ENCODE measurements at regions not wholly inside any gene's neighbourhood (a gene's known extent, or its start where the extent isn't known, plus 50 kb on each side); places are given as distances from the start of the nearest gene placed in this dataset.
"Not testable (repeated sequence)": the region's sequence is repeated elsewhere in the genome, so short reads cannot be mapped to it uniquely, and the experiment has no call there.

DNA sequence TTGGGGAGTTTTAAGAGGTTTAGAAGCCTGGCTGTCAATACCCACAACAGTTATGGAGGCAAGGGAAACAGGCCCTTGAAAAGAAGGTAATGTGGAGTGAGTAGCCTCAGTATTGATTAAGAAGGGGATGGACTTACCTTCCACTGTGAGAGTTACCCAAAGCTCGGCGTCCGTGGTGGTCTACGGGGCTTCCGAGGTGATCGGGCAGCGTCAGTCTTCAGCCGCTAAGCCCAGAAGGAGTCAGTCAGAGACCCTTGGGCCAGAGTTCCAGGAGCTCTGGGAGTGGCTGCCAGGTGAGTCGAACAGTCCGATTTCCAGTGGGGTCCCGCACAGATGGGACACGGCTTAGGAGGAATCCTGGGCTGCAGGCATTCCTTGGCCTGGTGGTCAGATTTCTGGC is 379.0 kb downstream of the BCKDHB start:
- not testable (repeated sequence) for DNase-seq

DNA sequence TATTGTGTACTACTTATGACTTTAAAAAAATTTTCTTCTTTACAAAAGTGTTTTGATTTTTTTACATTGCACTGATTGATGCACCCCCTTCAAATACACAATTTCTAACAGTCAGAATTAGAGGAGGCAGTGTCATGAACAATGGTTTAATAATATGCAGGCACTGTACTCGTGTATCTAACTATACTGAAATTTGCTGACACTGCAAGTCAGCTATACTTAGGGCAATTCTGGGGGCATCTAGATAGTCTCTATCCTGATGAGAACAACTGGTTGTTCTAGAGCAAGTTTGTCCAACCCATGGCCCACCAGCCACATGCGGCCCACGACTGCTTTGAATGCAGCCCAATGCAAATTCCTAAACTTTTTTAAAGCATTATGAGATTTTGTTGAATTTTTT is 375.6 kb downstream of the BCKDHB start:
- DNase-seq: no peak

DNA sequence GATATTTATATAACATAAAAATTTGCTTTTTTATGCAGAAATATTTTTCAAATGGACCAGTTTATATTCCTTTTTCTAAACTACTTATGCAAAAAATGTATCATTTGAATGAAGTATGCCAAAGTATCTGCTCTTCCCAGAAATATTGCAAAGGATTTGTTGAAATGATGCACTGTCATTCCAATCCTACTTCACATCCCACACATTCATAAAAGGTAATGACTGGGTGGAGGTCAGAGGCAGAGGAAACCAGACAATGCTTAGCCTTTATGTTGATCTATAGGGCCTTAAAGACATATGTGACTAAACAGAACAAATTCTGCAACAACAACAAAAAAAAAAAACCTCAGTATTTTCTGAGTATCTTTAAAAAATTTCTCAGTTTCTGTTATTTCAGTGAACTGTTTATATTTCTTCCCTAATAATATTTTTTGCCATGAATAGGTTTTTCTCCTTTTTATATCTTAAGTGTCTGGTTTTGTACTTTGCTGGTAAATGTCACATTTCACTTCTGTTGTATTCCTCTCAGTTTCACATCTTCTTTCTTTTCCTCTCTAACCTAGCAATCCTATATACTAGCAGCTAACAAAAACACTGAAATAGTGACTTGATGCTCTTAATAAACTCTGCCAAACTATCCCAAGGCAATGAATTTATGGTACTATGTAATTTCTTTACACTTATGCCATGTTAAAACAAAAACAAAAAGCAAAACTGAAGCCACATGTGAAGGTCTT is 374.1 kb downstream of the BCKDHB start:
- no peak for DNase-seq

DNA sequence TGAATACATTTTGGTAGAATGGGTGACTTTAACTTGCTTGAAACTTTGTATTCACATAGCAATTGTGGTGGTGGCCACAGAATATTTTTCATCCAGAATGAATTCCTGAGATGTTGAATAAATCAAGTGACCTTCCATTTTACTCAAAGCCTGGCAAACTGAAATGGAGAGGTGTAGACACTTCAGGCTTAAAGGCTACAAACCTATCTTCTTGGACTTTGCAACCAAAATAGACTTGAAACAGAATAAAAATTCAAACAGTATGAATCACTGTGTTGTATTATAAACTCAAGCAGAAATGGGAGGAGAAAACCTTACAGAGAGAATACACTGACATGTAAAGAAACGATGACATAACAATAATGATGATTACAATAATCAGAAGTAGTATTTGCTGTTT is 371.6 kb downstream of the BCKDHB start:
- no peak for DNase-seq

DNA sequence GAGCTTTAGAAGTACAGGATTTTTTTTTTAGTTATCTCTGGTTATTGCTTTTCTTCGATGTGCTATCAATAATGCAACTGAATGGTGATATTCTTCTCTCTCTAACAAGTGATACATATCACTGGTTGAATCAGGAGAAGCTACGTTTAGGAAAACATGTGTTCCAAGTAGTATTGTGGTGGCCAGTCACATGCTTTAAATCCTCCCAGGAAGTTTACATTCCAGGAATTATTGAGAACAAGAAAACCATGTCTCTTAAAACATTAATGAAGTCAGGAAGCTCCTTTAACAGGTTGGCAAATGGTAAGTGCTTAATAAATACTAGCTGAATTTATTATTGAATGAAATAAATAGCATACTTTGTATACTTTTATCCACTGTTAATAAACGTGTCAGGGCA is 371.1 kb downstream of the BCKDHB start:
- DNase-seq: no peak

DNA sequence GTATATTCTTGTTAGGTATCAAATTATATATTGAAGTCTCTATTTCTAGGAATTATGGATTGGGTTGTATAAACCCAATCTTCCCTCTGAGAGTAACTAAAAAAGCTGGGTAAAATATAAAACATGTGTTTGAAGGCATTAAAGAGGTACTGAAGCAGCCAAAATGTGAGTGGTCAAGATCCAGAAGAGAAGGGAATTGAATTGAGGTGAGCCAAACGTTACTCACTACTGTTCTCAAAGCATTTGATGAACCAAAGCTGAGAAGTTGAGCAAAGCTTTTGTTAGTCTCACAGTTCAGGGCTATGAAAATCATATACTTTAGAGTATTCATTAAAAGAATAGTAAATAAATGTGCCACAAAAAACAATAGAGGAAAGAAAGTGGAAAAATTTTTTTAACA is 365.8 kb downstream of the BCKDHB start:
- no peak for DNase-seq

DNA sequence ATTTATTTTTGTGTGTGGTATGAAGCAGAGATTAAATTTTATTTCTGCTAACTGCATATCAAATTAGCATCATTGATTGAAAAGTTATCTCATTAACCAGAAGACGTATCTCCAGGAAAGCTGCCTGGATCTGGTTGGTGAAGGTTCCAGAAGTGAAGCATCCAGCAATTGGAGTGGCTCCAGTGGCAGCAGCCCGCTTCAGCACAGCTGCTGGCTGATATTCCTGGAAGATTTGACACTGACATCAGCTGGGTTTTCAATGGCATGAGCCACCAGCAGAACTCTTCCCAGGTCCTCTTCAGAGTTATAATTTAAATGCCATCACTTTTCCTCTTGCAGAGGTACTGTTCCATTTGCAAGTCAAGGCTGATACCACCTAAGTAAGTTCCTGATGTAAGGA is 363.5 kb downstream of the BCKDHB start:
- no peak for DNase-seq

DNA sequence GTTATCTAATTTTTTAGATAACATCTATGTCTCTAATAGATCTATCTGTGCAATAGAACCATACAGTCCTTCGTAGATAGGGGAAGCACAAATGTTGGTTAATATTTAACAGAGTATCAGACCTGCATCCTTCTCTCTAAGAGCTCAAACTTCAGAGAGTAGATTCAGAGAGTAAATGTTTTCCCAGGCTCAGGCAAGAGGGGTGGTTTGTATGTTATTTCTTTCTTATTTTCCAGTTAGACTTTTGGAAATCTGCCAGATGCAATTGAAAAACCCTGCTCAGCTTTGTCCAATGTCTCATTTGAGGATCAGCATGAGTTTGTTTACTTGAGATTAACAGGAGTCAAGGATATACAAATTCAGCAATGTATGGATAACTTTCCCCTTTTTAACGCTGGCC is 361.9 kb downstream of the BCKDHB start:
- DNase-seq: no peak

DNA sequence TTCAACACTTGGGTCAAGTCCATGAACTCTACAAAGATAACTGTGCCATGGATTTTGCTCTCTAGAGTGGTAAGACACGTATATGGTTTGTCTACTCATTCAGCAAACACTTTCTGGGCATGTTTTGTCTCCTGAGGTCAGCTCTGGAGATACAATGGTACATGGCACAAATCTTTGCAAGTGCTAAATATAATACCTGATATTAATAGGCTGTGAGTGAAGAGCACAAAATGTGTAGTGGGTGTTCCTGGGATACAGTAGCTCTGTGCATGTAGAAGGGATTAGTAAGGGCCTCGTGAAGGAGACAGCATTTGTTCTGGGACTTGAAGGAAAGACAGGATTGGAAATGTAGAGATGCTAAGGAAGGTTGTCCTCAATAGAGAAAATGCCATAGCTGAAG is 360.9 kb downstream of the BCKDHB start:
- no peak for DNase-seq

DNA sequence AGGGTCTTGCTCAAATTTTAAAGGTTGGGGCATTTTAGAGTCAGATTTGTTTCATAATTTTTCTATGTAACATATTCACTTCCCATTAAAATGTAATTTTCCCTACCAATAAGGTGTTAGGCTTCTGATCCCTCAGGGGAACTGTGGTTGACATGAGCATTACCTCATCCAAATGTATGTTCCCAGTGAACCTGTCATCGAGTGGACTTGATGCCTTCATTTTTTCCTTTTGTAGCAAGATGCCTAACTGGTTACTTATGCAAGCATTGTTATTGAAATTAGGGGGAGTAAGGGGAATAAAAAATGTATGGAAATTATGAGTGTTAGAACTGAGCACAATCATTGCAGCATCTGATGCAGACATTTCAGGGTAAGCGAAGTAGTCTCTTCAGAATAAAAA is 360.5 kb downstream of the BCKDHB start:
- DNase-seq: no peak

DNA sequence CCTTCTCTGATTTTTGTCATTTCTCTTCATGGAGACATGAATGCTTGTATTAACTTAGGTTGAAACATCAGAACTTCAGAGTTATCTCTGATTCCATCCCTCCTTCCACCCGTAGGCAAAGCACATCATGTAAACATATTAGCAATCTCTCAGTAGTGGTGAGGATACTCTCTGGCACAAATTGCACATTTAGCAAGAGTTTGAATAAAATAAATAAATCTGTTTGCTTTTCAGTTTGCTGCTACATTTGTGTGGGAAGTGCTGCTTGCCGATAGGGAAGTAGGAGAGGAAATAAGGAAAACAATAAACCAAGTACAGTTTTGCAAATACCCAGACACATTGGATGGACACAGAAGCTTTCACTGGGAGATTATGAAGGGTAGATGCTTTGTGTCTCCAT is 359.0 kb downstream of the BCKDHB start:
- DNase-seq: no peak

DNA sequence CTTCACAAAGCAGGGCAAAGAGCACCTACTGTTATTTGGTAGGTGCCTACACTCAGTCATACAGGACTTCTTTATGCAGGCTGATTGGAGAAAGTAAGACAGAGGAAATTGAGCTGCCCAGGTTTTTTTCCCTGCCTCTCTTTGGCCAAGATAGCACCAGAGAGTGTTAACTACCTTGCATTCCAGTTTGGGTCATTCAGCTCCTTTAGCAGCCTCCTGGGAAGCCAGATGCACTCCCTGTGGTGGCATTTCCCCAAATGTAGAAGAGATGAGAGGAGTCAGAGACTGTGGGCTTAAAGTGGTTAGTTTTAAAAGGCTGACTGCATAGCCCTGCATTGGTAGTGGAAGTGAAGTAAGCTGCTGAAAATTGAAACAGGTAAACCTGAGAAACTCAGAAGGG is 358.4 kb downstream of the BCKDHB start:
- DNase-seq: no peak

DNA sequence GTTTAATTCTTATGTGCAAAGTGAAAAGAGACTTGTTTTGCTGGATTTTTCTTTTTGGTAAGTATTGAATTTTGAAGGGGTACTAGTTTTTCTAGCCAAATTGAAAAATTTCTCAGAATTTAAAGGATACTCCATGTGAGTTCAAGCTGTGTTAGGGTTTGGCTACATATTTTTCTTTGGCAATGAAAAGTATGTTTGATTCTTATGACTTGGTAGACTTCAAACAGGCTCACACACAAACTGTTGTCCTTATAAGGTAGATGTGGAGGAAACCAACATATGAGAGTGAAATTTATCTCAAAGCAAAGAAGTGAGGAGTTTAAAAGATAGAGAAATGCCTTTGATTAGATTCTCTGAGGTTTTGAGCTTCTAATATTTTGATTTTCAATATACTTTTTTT is 356.7 kb downstream of the BCKDHB start:
- DNase-seq: no peak

DNA sequence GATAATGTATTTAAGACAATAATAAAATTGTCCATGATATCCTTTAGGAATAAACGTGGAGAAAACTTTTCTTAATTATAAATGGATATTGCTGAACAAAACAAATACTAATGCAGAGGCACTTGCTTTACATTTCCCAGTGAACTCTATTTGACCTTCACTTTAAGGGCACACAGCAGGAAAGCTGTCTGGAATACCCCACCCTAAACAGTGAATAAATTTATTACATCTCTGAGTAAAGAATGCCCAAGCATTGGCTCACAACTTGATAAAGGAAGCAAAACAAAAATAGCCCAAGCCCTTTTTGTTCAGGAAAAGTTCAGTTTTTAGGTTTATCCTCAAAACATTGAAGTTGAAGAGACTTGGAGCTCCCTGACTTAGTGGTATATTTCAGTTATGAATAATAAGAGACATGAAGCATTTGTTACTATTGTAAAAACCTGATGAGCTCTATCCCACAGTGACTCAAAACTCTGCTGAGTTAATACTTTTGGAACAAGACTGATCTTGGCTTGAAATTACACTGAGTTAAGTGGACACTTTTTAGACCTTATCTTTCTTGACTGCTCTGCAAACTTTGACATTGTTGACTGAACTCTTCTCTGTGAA is 353.9 kb downstream of the BCKDHB start:
- no peak for DNase-seq

DNA sequence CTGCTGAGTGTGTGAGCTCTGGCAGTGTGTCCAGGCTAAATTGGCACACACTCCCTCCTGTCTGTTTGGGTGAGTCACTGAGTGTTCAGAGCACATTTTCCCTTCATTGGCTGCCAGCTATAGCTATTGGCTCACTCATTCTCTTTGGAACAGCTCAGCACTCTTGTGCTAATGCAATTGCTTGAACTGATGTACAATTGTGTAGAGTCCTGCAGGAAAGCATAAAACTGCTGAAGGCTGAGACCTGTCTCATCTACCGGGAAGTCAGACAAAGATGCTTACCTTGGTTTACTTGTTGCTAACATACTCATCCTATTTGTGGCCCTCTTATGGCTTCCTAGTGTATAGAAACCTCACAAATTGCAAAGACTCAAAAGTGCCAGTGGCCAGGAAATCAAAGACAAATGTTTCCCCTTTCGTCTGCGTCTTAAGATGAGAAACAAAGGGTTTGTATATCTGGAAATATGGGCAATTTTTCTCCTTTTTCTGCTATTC is 351.0 kb downstream of the BCKDHB start:
- no peak for DNase-seq

DNA sequence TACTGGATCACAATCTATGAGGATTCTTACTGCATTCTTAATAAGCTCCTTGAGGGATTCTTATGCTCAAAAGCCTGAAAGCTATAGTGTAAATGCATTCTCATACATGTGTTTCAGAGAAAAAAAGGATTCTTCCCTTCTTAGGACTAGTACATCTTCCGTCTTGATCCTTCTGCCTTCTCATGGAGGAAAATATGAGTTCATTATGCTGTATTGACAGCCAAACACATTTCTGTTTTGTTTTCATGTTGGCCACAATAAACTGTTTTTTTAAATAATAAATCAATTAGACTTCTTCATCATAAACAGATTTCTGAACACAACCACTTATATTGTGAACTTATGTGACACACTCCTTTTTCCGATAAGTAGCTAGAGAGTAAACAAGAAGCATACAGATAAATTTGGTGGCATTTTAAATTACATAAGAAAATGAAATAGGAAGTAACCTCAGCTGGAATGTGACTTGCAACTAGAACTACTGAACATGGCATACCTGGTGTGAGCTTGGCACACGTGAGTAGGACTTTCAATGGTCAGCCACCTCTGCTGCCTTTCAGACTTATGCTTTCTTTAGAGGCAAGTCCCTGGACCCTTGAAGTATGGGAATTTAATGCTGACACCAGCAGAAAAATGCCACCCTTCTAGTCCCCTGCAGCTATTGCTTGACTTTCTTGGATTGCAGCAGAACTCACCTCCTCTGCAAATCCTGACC is 350.4 kb downstream of the BCKDHB start:
- DNase-seq: no peak

DNA sequence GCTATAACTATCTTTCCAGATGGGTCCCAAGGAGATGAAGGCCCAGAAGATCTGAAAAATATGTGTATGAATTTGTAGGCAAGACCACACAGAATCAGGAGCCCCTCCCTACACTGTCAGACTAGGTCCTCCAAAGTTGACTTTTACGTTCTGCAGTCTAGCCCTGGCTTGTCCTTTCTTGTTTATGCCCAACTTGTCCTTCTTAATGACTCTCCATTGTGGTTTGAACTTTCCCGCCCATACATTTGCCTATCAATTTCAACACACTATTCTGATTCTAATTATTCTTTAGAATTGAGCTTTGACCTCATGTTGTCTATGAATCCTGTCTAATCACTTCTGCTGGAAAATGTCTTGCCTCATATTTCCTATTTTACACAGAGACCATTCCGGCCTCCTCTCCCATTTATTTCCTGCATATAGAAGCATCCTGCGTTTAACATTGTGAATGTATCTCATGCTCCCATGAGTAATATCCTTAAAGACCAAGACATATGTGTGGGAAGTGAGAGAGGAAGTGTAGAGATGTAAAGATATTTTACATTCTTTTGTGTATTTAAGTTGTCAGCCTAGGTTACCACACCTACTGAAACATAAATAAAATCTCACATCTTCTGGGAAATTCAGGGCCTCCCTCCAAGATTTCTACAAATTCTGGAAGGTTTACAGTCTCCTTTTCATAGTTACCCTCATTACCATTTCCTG is 348.3 kb downstream of the BCKDHB start:
- DNase-seq: no peak

DNA sequence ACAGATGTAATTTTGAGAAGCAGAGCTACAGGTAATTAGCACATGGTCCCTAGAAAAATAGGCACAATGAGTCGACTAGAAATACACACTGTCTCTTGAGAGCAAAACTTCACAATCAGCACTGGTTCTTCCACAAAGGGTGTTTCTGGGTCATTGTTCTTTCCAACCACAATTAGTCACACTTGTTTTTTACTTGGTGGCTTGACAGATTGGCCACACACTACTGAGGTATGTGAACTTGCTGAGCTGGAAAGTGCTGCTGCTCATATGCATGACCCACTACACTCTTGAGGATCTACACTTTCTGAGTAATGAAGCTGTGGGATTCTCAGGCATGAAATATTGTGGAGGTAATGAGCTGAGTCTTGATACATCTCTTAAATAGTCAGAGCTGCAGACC is 347.7 kb downstream of the BCKDHB start:
- DNase-seq: no peak

DNA sequence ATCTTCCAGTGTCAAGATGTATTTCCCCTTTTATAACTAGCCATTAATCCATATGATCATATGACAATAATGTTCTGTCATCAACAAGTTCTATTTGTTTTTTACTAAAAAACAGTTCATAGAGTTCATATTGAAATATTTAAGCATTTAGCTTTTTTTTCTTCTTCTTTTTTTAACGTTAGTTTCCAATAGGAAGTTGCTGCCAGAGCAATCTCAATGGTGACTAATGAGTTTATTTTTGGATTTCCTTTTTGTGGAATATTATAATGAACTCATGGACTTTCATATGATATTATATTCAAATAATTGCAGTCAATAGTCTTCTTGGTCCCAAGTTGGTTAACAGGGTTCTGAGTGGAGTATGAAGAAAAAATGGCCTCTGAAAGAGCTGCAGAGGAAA is 343.3 kb downstream of the BCKDHB start:
- no peak for DNase-seq

DNA sequence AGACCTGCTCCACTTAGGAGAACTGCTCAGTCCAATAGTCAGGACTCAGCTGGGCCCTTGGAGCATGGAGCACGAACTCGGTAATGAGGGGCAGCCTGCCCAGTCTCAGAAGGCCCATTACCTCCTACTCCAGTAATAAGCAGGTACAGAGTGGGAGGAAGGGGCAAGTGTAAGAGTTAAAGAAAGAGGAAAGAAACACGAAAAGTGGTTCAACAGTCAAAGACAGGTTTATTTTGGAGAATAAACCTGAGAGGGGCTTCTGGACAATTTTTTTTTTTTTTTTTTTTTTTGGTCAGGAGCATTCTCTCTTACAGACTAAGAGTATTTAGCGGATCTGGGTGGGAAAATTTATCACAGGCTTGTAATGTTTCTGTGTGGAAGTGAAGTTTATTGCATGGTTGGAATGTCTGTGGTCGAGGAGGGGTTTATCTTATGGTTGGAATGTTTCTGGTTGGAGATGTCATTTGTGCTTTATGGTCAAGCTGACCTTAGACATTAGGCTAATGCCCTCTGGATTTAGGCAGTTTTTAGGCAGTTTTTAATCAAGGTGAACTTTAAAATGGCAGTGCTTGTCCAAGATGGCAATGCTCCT is 340.1 kb downstream of the BCKDHB start:
- no peak for DNase-seq

DNA sequence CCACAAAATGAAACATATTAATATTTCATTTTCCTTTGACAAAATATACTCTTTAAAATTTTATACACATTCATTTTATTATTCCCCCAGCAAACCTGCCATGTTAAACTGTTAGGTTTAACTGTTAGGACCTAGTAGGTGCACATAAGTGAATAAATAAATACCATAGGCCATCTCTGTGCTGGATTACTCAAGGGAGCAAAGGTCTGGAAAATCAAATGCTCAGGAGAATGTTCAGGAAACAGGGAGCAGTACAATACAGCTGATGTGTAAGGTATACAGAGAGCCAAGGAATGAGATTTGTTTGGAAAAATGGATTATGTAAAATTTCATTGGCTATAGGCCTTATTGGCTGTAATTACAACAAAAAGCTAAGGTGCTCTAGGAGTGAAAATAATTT is 339.3 kb downstream of the BCKDHB start:
- no peak for DNase-seq

DNA sequence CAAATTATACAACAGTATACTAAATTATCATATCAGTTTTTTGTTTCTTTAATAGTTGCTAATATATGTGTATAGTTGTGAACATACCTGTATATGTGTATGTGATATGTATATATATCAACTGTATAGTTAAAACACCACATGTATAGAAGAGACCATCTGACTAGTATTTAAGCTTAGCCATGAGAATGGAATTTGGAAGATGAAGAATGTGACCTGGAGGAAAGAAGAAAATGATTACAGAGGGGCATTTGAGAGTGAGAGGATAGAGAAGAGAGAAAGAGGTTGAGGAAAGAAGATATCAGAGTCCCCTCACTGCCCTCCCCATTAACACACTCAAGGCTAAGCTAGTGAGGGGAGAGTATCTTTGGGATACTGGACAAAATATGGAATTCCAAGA is 335.9 kb downstream of the BCKDHB start:
- DNase-seq: no peak

DNA sequence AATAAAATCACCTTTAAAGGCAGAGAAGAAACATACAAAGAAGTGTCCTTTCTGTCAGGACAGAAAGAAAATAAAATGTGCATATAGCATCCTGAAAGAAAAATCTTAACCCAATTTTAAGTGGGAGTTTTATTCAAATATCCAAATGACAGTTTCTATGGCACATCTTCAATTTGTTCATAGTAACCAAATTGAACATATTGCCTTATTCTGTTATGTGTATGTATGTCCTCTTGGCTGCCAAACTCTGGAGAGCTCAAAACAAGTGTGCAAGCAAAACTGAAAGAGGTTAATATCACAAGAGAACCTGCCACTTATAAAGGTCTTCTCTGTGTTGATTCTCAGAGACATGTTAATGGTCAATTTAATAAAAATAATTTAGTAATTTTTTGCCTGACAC is 334.7 kb downstream of the BCKDHB start:
- no peak for DNase-seq

Measured in NCI-H82 (cell line).